Tibial nerve (tissue), 4 donors: ENCODE measurements at regions not wholly inside any gene's neighbourhood (a gene's known extent, or its start where the extent isn't known, plus 50 kb on each side); places are given as distances from the start of the nearest gene placed in this dataset.

Experiments used
- DNase-seq, 2 donors: peaks; one replicate each; pipeline ENCODE4 v3.0.0-alpha.2; 2019; ENCODE audit warnings: low spot score in 2 of 2
- H3K27ac ChIP-seq, 4 donors: fragments of 200-600 bp; sonication (generic) in 3 of 4; one replicate each; pipeline ENCODE4 v1.5.1; 2017 to 2019; ENCODE audit warnings: mild to moderate bottlenecking in 1 of 4
- H3K27me3 ChIP-seq, 2 donors: fragments of 200-600 bp; sonication (generic) in 1 of 2; one replicate each; pipeline versions ENCODE4 v1.5.1 to v1.6.0; 2017 to 2019
- H3K36me3 ChIP-seq, 3 donors: fragments of 200-600 bp; sonication (generic); one replicate each; pipeline ENCODE4 v1.5.1; 2018 to 2019
- H3K4me1 ChIP-seq, 4 donors: fragments of 200-600 bp; sonication (generic) in 3 of 4; one replicate each; pipeline ENCODE4 v1.5.1; 2017 to 2019
- H3K4me3 ChIP-seq, 4 donors: fragments of 200-600 bp; sonication (generic) in 3 of 4; one replicate each; pipeline ENCODE4 v1.5.1; 2017 to 2019; ENCODE audit warnings: mild to moderate bottlenecking in 1 of 4, moderate library complexity in 1 of 4
- H3K9me3 ChIP-seq, 4 donors: fragments of 200-600 bp; sonication (generic) in 3 of 4; one replicate each; pipeline ENCODE4 v1.5.1; 2017 to 2019
- EP300 ChIP-seq, 2 donors: sonication (generic); formaldehyde crosslinking; IDR thresholded peaks; one replicate each; pipeline ENCODE4 v1.6.1; 2017; ENCODE audit warnings: antibody characterized with exemption in 2 of 2, mild to moderate bottlenecking in 1 of 2
- POLR2A ChIP-seq, 2 donors: fragments of 450-650 bp; IDR thresholded peaks; one replicate each; pipeline ENCODE4 v1.6.1; 2017; ENCODE audit warnings: antibody characterized with exemption in 2 of 2, mild to moderate bottlenecking in 2 of 2, moderate library complexity in 2 of 2
- WGBS, 2 donors: methylation state at CpG; one replicate each; pipeline ENCODE4 v1.1.5; 2018; 5-methylcytosine and 5-hydroxymethylcytosine counted together
- TF ChIP-seq, protein P1 (sequence below), 5 experiments: fragments of 200-600 bp in 3 of 5; fragments of 450-650 bp in 2 of 5; sonication (generic) in 3 of 5; IDR thresholded peaks; one replicate each; pipeline ENCODE4 v1.5.1; 2016 to 2019; ENCODE audit warnings: antibody characterized with exemption in 5 of 5, mild to moderate bottlenecking in 3 of 5, moderate library complexity in 2 of 5

- WGBS, 2 donors = 35 to 50% methylated on average over 1 of the region's 1 CpG
- no peaks in the 10 kb centered on the region for H3K27me3 ChIP-seq
- TF ChIP-seq EP300 (IDR thresholded peaks at IDR 0.05) (no peak), POLR2A (IDR thresholded peaks at IDR 0.05) (no peak)
- TF ChIP-seq, protein P1, sequence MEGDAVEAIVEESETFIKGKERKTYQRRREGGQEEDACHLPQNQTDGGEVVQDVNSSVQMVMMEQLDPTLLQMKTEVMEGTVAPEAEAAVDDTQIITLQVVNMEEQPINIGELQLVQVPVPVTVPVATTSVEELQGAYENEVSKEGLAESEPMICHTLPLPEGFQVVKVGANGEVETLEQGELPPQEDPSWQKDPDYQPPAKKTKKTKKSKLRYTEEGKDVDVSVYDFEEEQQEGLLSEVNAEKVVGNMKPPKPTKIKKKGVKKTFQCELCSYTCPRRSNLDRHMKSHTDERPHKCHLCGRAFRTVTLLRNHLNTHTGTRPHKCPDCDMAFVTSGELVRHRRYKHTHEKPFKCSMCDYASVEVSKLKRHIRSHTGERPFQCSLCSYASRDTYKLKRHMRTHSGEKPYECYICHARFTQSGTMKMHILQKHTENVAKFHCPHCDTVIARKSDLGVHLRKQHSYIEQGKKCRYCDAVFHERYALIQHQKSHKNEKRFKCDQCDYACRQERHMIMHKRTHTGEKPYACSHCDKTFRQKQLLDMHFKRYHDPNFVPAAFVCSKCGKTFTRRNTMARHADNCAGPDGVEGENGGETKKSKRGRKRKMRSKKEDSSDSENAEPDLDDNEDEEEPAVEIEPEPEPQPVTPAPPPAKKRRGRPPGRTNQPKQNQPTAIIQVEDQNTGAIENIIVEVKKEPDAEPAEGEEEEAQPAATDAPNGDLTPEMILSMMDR (IDR thresholded peaks at IDR 0.05) = no peak
- H3K4me3 ChIP-seq = no peak overlapping the region
- H3K36me3 ChIP-seq = no peaks in the 10 kb centered on the region
- no peaks in the 10 kb centered on the region for H3K4me1 ChIP-seq
- no peaks in the 10 kb centered on the region for H3K9me3 ChIP-seq
- H3K27ac ChIP-seq = no peak overlapping the region
- DNase-seq = no peak
Measured at GRCh38 chr10:29837586-29837985, 202.8 kb upstream of the SVIL start.

GRCh38 chr10:29836396-29836795, 201.6 kb upstream of the SVIL start:
- DNase-seq = no peak
- Histone ChIP-seq H3K36me3 (no peaks in the 10 kb centered on the region), H3K9me3 (no peaks in the 10 kb centered on the region), H3K4me1 (no peaks in the 10 kb centered on the region), H3K27me3 (no peaks in the 10 kb centered on the region), H3K4me3 (no peak overlapping the region), H3K27ac (no peak overlapping the region)
- 90 to 99% methylated on average over 4 of the region's 4 CpGs for WGBS, 2 donors
- no peak for TF ChIP-seq POLR2A (IDR thresholded peaks at IDR 0.05)
- TF ChIP-seq, protein P1 (IDR thresholded peaks at IDR 0.05) = no peak

DNA sequence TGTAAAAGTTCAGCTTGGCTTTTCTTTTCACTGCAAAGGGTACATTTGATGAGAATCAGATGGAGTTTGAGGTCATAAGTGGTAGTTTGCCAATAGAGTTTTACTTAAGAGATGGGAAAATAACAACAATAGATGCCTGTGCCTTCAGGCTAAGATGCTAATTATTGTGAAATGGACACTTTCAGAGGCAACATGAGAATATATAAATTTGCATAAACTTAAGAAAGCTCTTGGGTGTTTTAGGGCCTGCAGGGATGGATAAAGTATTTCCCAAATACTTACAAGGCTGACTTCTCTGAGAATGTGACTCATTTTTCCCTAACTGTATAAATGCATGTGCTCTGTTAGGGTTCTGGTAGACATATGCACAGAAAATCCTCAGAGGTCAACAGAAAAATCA, 200.3 kb upstream of the SVIL start:
- TF ChIP-seq POLR2A (IDR thresholded peaks at IDR 0.05) = no peak
- no peak for TF ChIP-seq EP300 (IDR thresholded peaks at IDR 0.05)
- TF ChIP-seq, protein P1 (IDR thresholded peaks at IDR 0.05) = no peak
- no peak overlapping the region for H3K27ac ChIP-seq
- H3K36me3 ChIP-seq = no peaks in the 10 kb centered on the region
- H3K9me3 ChIP-seq = peaks cover 0 to 3% (median 0%) of the 10 kb centered on the region in 4 donors
- no peaks in the 10 kb centered on the region for H3K27me3 ChIP-seq
- no peaks in the 10 kb centered on the region for H3K4me1 ChIP-seq
- H3K4me3 ChIP-seq = no peak overlapping the region
- DNase-seq = no peak

DNA sequence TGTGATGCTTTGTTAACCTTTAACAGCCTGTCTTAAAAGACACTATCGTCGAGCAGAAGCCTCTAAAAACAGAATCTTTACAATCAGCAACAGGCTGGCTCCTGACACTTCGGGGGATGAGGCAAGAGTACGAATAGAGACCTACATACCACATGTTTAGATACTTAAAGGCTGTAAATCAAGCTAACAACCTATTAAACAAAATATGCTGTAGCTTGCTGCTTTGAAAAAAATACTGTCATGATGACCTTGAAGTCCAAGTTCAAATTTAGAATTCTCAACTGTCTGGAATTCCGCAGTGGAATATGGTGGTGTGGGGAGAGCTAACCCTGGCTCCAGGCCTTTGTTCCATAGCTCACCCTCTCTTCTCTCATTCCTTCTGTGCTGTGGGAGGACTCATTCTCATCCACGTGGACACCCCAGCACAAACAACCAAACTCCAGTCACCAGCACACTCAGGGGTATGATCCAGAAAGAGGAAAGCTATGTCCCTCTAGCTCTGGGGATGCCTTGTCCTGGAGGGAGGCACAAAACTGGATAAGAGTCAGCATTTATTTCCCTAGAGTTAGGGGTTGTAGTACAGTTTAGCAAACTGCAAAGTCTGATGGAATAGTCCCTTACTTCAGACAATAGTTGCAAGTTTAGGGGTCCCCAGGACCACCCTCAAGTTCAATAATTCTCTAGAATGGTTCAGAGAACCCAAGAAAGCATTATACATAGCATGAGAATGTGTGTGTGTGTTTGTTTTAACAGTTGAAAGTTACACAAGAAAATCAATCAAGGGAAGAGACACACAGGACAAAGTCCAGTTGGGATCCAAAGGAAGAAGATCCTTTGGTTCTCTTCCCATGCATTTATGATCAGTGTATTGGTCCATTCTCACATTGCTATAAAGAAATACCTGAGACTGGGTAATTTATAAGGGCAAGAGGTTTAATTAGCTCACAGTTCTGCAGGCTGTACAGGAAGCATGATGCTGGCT, 196.1 kb upstream of the SVIL start:
- Histone ChIP-seq H3K4me1 (peaks cover 0 to 9% (median 0%) of the 10 kb centered on the region in 4 donors), H3K27ac (no peak overlapping the region), H3K36me3 (no peaks in the 10 kb centered on the region), H3K27me3 (no peaks in the 10 kb centered on the region), H3K9me3 (peaks cover 0 to 15% (median 0%) of the 10 kb centered on the region in 4 donors), H3K4me3 (no peak overlapping the region)
- no peak for DNase-seq
- 75 to 84% methylated on average over 6 of the region's 6 CpGs for WGBS, 2 donors
- TF ChIP-seq POLR2A (IDR thresholded peaks at IDR 0.05) (no peak), EP300 (IDR thresholded peaks at IDR 0.05) (no peak)
- TF ChIP-seq, protein P1 (IDR thresholded peaks at IDR 0.05) = no peak

GRCh38 chr10:29829776-29830175, 195.0 kb upstream of the SVIL start:
- no peak for TF ChIP-seq EP300 (IDR thresholded peaks at IDR 0.05)
- TF ChIP-seq, protein P1 (IDR thresholded peaks at IDR 0.05) = no peak
- TF ChIP-seq POLR2A (IDR thresholded peaks at IDR 0.05) = no peak
- no peak overlapping the region for H3K27ac ChIP-seq
- H3K36me3 ChIP-seq = no peaks in the 10 kb centered on the region
- WGBS, 2 donors = 86 to 90% methylated on average over 2 of the region's 2 CpGs
- peaks cover 0 to 9% (median 0%) of the 10 kb centered on the region in 4 donors for H3K4me1 ChIP-seq
- no peak overlapping the region for H3K4me3 ChIP-seq
- peaks cover 0 to 15% (median 0%) of the 10 kb centered on the region in 4 donors for H3K9me3 ChIP-seq
- H3K27me3 ChIP-seq = no peaks in the 10 kb centered on the region
- no peak for DNase-seq
